K562 (cell line): ENCODE measurements at regions not wholly inside any gene's neighbourhood (a gene's known extent, or its start where the extent isn't known, plus 50 kb on each side); places are given as distances from the start of the nearest gene placed in this dataset.

Experiments
- ATAC-seq: fragments of 200-7000 bp; cut with Tn5 transposase; 3 replicates; pipeline ENCODE4 v1.9.1; 2020; ENCODE audit warnings: moderate library complexity
- BruUV-seq: library from RNA; stranded (reverse); fragments of 400-500 nt; replicated peaks from 2 replicates; lab custom pipeline; 2021; lab: Mats Ljungman, UMichigan
- CTCF ChIA-PET: fragments of 300-600 bp; formaldehyde crosslinking; extraction: SDS; loops from one replicate; lab custom pipeline; 2021; ENCODE audit warnings: low intra/inter-chr PET ratio; lab: Yijun Ruan, JAX
- POLR2A ChIA-PET: fragments of 300-600, 350-650 bp; sonication (Branson Sonifier 250); formaldehyde crosslinking; extraction: SDS; loops from one replicate; lab custom pipeline; 2021; ENCODE audit warnings: antibody characterized with exemption, inconsistent platforms; lab: Yijun Ruan, JAX
- DNase-seq, 4 experiments: peaks; one replicate each; pipeline versions ENCODE4 v3.0.0 to v3.0.0-alpha.2; 2011 to 2018; ENCODE audit warnings: low spot score in 3 of 4, mixed read lengths in 3 of 4; ENCODE audit errors: extremely low read depth in 1 of 4
- FAIRE-seq: peaks from 2 replicates; lab custom pipeline; 2011; peaks lifted over from hg19 to GRCh38; lab: Jason Lieb, UNC
- H2AFZ ChIP-seq: 2 replicates; pipeline ENCODE4 v1.6.0; 2011; ENCODE audit warnings: low read depth, low read length, control low read depth, inconsistent platforms
- H3K27ac ChIP-seq: fragments of 200-600 bp; 3 replicates; pipeline ENCODE4 v1.8.0; 2011; ENCODE audit warnings: low read depth, mild to moderate bottlenecking, control low read depth, inconsistent platforms, low read length, moderate library complexity, mixed read lengths; ENCODE audit errors: extremely low read depth
- H3K27me3 ChIP-seq, 2 experiments: fragments of 300-600 bp in 1 of 2; 2 replicates in 1 of 2; 3 replicates in 1 of 2; pipeline versions ENCODE4 v1.6.0 to v1.8.0; 2011; ENCODE audit warnings: inconsistent platforms in 2 of 2, low read length in 2 of 2, mild to moderate bottlenecking in 1 of 2, mixed read lengths in 1 of 2, moderate library complexity in 1 of 2; ENCODE audit not compliant: control insufficient read depth in 2 of 2, insufficient read depth in 2 of 2
- H3K36me3 ChIP-seq: fragments of 300-600 bp; 3 replicates; pipeline ENCODE4 v1.8.0; 2011; ENCODE audit warnings: mild to moderate bottlenecking, low read length, inconsistent platforms; ENCODE audit not compliant: control insufficient read depth, insufficient read depth
- H3K4me1 ChIP-seq, 2 experiments: fragments of 200-600 bp in 1 of 2; replicated peaks in 1 of 2; 2 replicates in 1 of 2; 3 replicates in 1 of 2; pipeline versions ENCODE4 v1.5.1 to v1.8.0; 2011; ENCODE audit warnings: inconsistent platforms in 2 of 2, low read length in 2 of 2, mild to moderate bottlenecking in 1 of 2, mixed read lengths in 1 of 2, moderate library complexity in 1 of 2; ENCODE audit not compliant: control insufficient read depth in 2 of 2, insufficient read depth in 2 of 2
- H3K4me2 ChIP-seq: 2 replicates; pipeline ENCODE4 v1.6.1; 2011; ENCODE audit warnings: low read length, control low read depth, inconsistent platforms, mixed read lengths; ENCODE audit not compliant: insufficient read depth
- H3K4me3 ChIP-seq: fragments of 200-600 bp; sonication (generic), shearing (Covaris generic); 2 replicates; pipeline ENCODE4 v1.5.1; 2016; ENCODE audit warnings: control low read depth, inconsistent platforms
- H3K79me2 ChIP-seq: fragments of 200-600 bp; 3 replicates; pipeline ENCODE4 v1.8.0; 2011; ENCODE audit warnings: low read length, inconsistent platforms; ENCODE audit not compliant: control insufficient read depth, insufficient read depth
- H3K9ac ChIP-seq, 2 experiments: 2 replicates each; pipeline versions ENCODE4 v1.6.0 to v1.6.1; 2011; ENCODE audit warnings: low read depth in 2 of 2, low read length in 2 of 2, control low read depth in 1 of 2, inconsistent platforms in 1 of 2, mild to moderate bottlenecking in 1 of 2, mixed read lengths in 1 of 2; ENCODE audit not compliant: insufficient read depth in 1 of 2
- H3K9me1 ChIP-seq: one replicate; pipeline ENCODE4 v1.6.0; 2011; ENCODE audit warnings: inconsistent platforms, mild to moderate bottlenecking, low read length, moderate library complexity; ENCODE audit not compliant: control insufficient read depth, insufficient read depth
- H3K9me3 ChIP-seq: replicated peaks from 2 replicates; pipeline ENCODE4 v1.5.1; 2011; ENCODE audit warnings: low read depth, low read length, inconsistent platforms; ENCODE audit not compliant: control insufficient read depth, insufficient read depth
- H4K20me1 ChIP-seq: replicated peaks from 2 replicates; pipeline ENCODE4 v1.6.1; 2011; ENCODE audit warnings: low read length, inconsistent platforms, mixed read lengths; ENCODE audit not compliant: control insufficient read depth, insufficient read depth
- DIDO1 ChIP-seq: fragments of 450-650 bp; IDR thresholded peaks from 2 replicates; pipeline ENCODE4 v1.6.1; 2016; ENCODE audit warnings: low read depth, missing biosample characterization, missing genetic modification characterization
- MAZ ChIP-seq, 2 experiments: fragments of 450-650 bp in 1 of 2; sonication (generic) in 1 of 2; formaldehyde crosslinking; IDR thresholded peaks in 1 of 2; conservative IDR thresholded peaks in 1 of 2; 2 replicates each; pipeline versions ENCODE4 v1.4.0 to v1.5.0; 2020; ENCODE audit warnings: mild to moderate bottlenecking in 1 of 2, missing genetic modification reagents in 1 of 2
- MEF2A ChIP-seq: IDR thresholded peaks from 2 replicates; pipeline ENCODE4 v1.6.1; 2011; ENCODE audit warnings: low read depth, mild to moderate bottlenecking, low read length, moderate library complexity; ENCODE audit not compliant: control insufficient read depth
- RBM15 ChIP-seq: fragments of 200-400 bp; formaldehyde crosslinking; IDR thresholded peaks from 2 replicates; pipeline ENCODE4 v1.6.1; 2018; ENCODE audit warnings: mild to moderate bottlenecking, low read length, moderate library complexity; ENCODE audit not compliant: insufficient read depth
- TSC22D4 ChIP-seq: fragments of 450-650 bp; IDR thresholded peaks from 2 replicates; pipeline ENCODE4 v1.6.1; 2016; ENCODE audit warnings: missing genetic modification characterization, missing biosample characterization, control low read depth
- ZBTB12 ChIP-seq: fragments of 250-450 bp; sonication (Bioruptor Pico); IDR thresholded peaks from 2 replicates; pipeline ENCODE4 v1.4.0; 2020
- ZFP91 ChIP-seq: sonication (generic); formaldehyde crosslinking; IDR thresholded peaks from 2 replicates; pipeline ENCODE4 v1.8.0; 2022; ENCODE audit warnings: mild to moderate bottlenecking, missing genetic modification reagents
- ZNF134 ChIP-seq: fragments of 250-450 bp; sonication (Bioruptor Pico); conservative IDR thresholded peaks from 2 replicates; pipeline ENCODE4 v1.4.0; 2020
- ZNF583 ChIP-seq: fragments of 250-450 bp; sonication (Bioruptor Pico); IDR thresholded peaks from 2 replicates; pipeline ENCODE4 v1.4.0; 2020
- WGBS: fragments of 100-300 bp; shearing (Covaris generic); methylation state at CpG from one replicate; pipeline ENCODE4 v1.1.6; 2016; ENCODE audit warnings: low coverage, mixed read lengths; ENCODE audit not compliant: insufficient coverage; ENCODE audit errors: missing lambda C conversion rate; 5-methylcytosine and 5-hydroxymethylcytosine counted together
- in situ Hi-C: fragments of 300-500 bp; cut with MboI; formaldehyde crosslinking; loops from 4 replicates; pipeline ENCODE4 v1.15.0; 2018; ENCODE audit warnings: inconsistent platforms, mixed read lengths
- intact Hi-C: fragments of 100-400 bp; cut with micrococcal nuclease; formaldehyde crosslinking; loops from 2 replicates; pipeline ENCODE4 v1.14.2; 2022

GRCh38 chr22:48606684-48607307 is 1220.9 kb downstream of the BRD1 start:
- Histone ChIP-seq H3K9me1 (no peaks in the 10 kb centered on the region), H3K36me3 (no peaks in the 10 kb centered on the region), H4K20me1 (no peaks in the 10 kb centered on the region), H3K27me3 (no peaks in the 10 kb centered on the region; a peak in 1 of 5 replicates), H3K9me3 (no peaks in the 10 kb centered on the region; the same call in 1 of the 2 replicates), H2AFZ (no peak overlapping the region), H3K27ac (no peak overlapping the region), H3K79me2 (no peaks in the 10 kb centered on the region), H3K4me3 (no peak overlapping the region), H3K9ac (no peak overlapping the region), H3K4me1 (no peaks in the 10 kb centered on the region), H3K4me2 (no peak overlapping the region)
- 14% methylated on average over 13 of the region's 16 CpGs for WGBS
- DNase-seq (no peak), ATAC-seq (no peak), FAIRE-seq (no peak)
- no TSS peak for BruUV-seq
- in situ Hi-C loops, result no loop called here
- ChIA-PET CTCF (no interaction called here), POLR2A (no interaction called here)
- TF ChIP-seq RBM15 (no peak), ZNF134 (peak; percentile 49; the same call in 1 of the 2 replicates), ZNF583 (no peak), MAZ (CRISPR knock-in tag; conservative IDR thresholded peaks at IDR 0.05 in 1 of 2, IDR thresholded peaks at IDR 0.05 in 1 of 2) (no peak), MEF2A (no peak), TSC22D4 (tag) (no peak), ZBTB12 (CRISPR knock-in tag) (no peak), DIDO1 (tag) (no peak), ZFP91 (CRISPR knock-in tag) (no peak)
- intact Hi-C loops, result no loop called here
